ENCODE measurements at regions not wholly inside any gene's neighbourhood (a gene's known extent, or its start where the extent isn't known, plus 50 kb on each side); places are given as distances from the start of the nearest gene placed in this dataset.

- no peak for TF ChIP-seq CTCF (IDR thresholded peaks at IDR 0.05; ENCODE audit: low read depth, low read length)
- no peak for DNase-seq (ENCODE audit: extremely low read depth, low read depth)
These were observed 90.0 kb upstream of the LARGE1 start for GRCh38 chr22:34010259-34010658.

- no peak for TF ChIP-seq CTCF (IDR thresholded peaks at IDR 0.05; ENCODE audit: low read depth, low read length)
- DNase-seq (ENCODE audit: extremely low read depth, low read depth) = no peak
These were observed 95.4 kb upstream of the LARGE1 start for GRCh38 chr22:34015642-34016041.

GRCh38 chr22:34017205-34017604 is 96.9 kb upstream of the LARGE1 start:
- no peak for TF ChIP-seq CTCF (IDR thresholded peaks at IDR 0.05; ENCODE audit: low read depth, low read length)
- no peak for DNase-seq (ENCODE audit: extremely low read depth, low read depth)

- DNase-seq (ENCODE audit: extremely low read depth, low read depth) = no peak
These were observed 99.0 kb upstream of the LARGE1 start for GRCh38 chr22:34019190-34019845.

GRCh38 chr22:34035209-34035608 is 114.9 kb upstream of the LARGE1 start:
- TF ChIP-seq CTCF (IDR thresholded peaks at IDR 0.05; ENCODE audit: low read depth, low read length) = no peak
- no peak for DNase-seq (ENCODE audit: extremely low read depth, low read depth)

More at GRCh38 chr22:34019190-34019845, 99.0 kb upstream of the LARGE1 start:
- TF ChIP-seq CTCF (IDR thresholded peaks at IDR 0.05; ENCODE audit: low read depth, low read length) = no peak

- TF ChIP-seq CTCF (IDR thresholded peaks at IDR 0.05; ENCODE audit: low read depth, low read length) = no peak
- DNase-seq (ENCODE audit: extremely low read depth, low read depth) = no peak
These were observed 116.7 kb upstream of the LARGE1 start for GRCh38 chr22:34036931-34037330.

- no peak for DNase-seq (ENCODE audit: extremely low read depth, low read depth)
- TF ChIP-seq CTCF (IDR thresholded peaks at IDR 0.05; ENCODE audit: low read depth, low read length) = no peak
These were observed 118.7 kb upstream of the LARGE1 start for GRCh38 chr22:34038801-34039555.

Measured in AG09319 (cell line).